Stimulated activated CD4-positive, alpha-beta T cell treated with anti-CD3 and anti-CD28 coated beads, Interleukin-1b, Interleukin-23, amount 100 ng/mL, for 4 hours (primary cell): ENCODE measurements at regions not wholly inside any gene's neighbourhood (a gene's known extent, or its start where the extent isn't known, plus 50 kb on each side); places are given as distances from the start of the nearest gene placed in this dataset.

Experiments
- DNase-seq, 2 donors: peaks; one replicate each; pipeline ENCODE4 v3.0.0-alpha.2; 2020; ENCODE audit warnings: low read depth in 2 of 2

- DNase-seq: no peak
Measured at GRCh38 chr1:238196516-238196915, 305.8 kb upstream of the ZP4 start.

GRCh38 chr1:238191170-238191569, 300.4 kb upstream of the ZP4 start:
- no peak for DNase-seq

DNA sequence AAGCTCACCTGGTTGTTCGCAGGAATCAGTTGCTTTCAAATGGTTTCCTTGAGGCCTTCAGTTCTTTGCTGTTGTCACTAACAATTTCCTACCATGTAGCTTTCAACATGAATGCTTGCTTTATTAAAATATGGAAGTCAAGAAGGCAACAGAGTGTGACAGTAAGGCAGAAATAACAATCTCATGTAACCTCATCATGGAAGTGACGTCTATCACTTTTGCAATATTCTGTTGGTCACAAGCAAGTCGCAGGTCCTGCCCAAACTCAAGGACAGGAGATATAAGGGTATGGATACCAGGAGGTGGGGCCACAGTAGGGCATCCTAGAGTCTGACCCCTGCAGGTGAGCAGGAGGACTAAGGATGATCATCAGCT, 296.8 kb upstream of the ZP4 start:
- no peak for DNase-seq

DNA sequence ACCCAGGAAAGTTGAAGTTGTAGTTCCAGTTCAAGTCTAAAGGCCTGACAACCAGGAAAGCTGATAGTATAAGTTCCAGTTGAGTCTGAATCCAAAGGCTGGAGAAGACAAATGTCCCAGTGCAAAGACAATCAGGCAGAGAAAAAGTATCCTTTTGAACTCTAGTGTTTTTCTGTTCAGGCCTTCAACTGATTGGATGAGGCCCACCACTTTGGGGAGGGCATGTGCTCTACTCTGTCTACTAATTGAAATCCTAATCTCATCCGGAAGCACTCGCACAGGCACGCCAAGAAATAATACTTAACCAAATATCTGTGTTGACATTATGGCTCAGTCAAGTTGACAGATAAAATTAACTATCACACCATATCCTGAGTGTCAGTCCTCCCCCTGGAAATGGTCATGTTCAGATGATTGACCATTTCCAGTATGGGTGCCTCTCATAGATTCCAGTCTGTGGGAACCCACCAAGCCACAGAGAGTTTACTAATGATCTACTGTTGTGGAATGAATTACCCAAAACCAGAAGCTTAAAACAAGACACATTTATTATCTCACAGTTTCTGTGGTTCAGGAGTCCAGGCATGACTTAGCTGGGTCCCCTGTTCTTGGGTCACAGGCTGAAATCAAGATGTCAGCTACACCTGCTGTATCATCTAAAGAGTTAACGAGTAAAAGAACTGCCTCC, 296.3 kb upstream of the ZP4 start:
- no peak for DNase-seq

GRCh38 chr1:238177960-238178645, 287.4 kb upstream of the ZP4 start:
- no peak for DNase-seq

DNA sequence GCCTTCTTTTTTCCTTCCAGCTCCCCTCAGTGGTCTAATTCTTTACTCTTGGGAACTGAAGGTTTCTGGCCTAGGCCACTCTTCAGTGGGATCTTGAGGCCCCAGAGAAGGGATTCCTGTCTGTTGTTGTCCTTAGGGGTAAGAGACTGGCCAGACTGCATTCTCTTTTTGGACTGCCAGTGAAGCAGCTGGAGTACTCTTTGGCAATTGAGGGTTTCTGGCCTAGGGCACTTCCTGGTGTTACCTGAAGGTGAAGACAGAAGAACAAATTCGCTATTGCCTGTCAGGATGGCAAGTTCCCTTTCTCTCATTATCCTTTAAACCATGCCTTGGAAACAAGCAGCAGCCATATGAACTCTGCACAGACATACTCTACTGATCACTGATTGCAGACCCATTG, 286.6 kb upstream of the ZP4 start:
- no peak for DNase-seq

DNA sequence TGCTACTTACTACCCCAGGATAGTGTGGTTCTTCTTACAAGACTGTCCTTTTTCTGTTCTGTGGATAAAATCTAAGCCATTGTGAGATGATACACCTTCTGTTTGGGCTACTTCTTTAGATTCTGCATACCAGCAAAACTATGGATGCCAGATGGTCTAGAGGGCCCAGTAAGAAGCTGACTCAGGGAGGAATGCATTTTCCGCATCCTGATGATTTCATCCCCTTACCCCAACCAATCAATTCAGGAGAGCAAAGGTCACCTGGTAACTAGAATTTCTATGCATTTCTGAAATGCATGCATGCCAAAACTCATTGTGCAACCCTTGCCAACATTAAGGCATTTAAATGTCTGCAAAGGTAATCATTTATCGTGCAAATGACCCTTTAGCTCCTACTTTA, 285.7 kb upstream of the ZP4 start:
- DNase-seq: no peak

DNA sequence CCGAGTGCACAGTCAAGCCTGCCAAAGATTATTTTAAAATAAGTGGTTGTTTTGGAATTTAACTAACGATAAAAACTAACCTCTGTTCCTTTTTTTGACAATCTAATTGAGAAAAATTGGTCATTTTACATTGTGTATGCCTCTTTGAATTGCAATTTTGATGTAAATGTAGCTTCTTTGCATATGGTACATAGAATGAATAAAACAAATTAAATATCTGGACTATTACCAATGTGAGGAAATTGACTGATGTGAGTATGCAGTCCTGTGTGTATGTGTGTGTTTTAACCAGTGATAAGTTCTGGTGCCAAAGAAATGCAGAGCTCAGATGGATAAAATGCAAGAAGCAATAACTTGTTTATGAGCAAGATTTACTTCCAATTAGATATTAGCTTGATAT, 281.3 kb upstream of the ZP4 start:
- DNase-seq: no peak

- no peak for DNase-seq
Measured at GRCh38 chr1:238161955-238162354, 271.2 kb upstream of the ZP4 start.

DNA sequence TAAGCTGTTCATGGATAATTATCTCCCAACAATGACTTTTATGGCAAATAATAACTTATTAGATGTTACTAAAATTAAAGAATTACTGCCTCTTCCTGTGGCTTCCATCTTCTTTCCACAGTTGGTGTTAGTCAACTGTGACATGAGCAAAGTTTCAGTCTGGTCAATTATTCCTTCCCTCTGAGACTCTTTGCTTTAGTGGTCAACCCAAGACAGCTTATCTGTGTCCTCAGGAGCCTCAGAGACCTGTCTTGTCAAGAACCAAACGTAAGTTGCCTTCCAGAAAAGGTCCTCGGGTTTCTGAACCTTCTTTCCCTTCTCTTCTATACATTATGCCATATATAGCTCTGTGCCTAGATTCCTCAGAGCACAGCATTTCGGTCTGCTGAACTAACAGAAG, 263.2 kb upstream of the ZP4 start:
- no peak for DNase-seq

GRCh38 chr1:238153253-238153652, 262.5 kb upstream of the ZP4 start:
- no peak for DNase-seq

DNA sequence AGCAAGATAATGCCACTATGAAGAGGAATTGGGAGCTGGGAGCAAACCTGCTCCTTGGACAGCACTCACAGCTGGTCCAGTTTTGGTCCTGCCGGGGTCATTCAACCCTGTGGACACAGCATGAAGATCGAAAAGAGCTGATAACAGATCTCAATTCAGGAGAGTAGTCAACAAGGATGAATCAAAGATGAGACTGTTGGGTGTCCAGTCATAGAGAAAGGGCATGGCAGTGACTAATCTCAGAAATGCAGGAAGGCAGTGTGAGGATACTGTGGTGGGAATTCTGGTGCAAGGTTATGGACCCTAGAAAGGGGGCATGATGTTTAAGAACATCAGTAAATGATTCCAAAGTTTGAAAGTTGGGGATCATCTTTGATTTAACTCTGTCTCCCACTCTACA, 261.4 kb upstream of the ZP4 start:
- DNase-seq: no peak

GRCh38 chr1:238143038-238143437, 252.3 kb upstream of the ZP4 start:
- DNase-seq: no peak

DNA sequence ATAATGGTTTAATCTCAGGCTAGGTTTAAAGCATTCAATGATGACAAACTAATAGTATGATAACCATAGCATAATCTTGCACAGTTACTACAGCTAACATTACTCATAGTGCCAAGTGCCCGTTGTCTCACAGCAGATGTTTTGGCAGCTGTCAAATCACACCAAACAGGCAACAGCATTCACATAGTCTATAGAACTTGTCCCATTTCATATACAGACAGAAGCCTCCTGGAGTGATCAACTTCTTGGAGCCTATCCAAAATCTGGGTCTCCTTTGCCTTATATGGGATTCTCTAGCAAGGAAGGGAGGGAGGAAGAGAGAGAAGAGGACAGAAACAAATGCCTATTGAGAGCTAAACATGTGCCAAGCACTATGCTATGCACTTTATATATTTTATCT, 250.6 kb upstream of the ZP4 start:
- DNase-seq: no peak

DNA sequence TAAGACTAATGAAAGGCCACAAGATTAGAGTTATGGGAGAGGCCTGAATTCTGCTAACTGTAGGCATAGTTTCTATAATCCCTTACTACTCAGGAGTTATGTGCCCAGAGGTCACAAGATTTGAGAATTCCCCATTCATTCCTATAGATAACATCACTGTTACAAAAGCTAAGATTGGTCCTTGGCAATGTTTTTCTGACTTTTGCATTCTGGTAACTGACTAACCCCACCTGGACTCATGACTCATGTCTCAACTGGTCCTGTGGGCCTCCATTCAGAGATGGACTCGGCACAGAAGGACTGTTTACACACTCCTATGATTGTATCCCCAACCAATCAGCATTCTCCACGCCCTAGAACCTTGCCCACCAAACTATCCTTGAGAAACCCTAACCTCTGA, 249.0 kb upstream of the ZP4 start:
- no peak for DNase-seq

- DNase-seq: no peak
Measured at GRCh38 chr1:238138059-238138626, 247.4 kb upstream of the ZP4 start.

- no peak for DNase-seq
Measured at GRCh38 chr1:238135708-238136664, 245.3 kb upstream of the ZP4 start.

- no peak for DNase-seq
Measured at GRCh38 chr1:238129677-238130076, 239.0 kb upstream of the ZP4 start.

DNA sequence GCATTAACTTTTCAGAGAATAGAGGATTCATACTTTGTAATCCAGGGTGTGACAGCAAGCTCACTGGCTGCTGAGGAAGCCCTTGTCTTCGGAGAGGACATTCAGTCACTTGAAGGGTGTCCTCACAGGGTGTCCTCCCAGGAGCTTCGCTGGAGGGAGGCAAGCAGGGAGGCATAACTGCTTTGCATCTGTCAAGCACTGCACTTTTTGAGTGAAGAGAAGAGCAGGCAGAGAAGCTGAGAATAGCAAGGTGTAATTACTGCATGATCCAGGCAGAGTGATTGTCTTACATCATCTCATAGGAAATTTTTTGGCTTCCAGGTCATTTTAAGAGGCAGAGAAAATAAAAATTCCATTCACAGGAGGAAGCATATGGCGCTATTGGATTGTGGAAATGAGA, 232.5 kb upstream of the ZP4 start:
- no peak for DNase-seq

- no peak for DNase-seq
Measured at GRCh38 chr1:238119861-238120260, 229.1 kb upstream of the ZP4 start.

GRCh38 chr1:238119060-238119459, 228.3 kb upstream of the ZP4 start:
- no peak for DNase-seq

- DNase-seq: no peak
Measured at GRCh38 chr1:238115852-238116251, 225.1 kb upstream of the ZP4 start.
